GM12873 (cell line): ENCODE measurements at regions not wholly inside any gene's neighbourhood (a gene's known extent, or its start where the extent isn't known, plus 50 kb on each side); places are given as distances from the start of the nearest gene placed in this dataset.

Experiments used
- TF ChIP-seq, protein P1 (sequence below): IDR thresholded peaks from 2 replicates; pipeline ENCODE4 v1.5.1; 2012; ENCODE audit warnings: low read depth, mild to moderate bottlenecking, moderate library complexity, low read length, control low read depth; ENCODE audit not compliant: insufficient read depth; ENCODE audit errors: missing control alignments

DNA sequence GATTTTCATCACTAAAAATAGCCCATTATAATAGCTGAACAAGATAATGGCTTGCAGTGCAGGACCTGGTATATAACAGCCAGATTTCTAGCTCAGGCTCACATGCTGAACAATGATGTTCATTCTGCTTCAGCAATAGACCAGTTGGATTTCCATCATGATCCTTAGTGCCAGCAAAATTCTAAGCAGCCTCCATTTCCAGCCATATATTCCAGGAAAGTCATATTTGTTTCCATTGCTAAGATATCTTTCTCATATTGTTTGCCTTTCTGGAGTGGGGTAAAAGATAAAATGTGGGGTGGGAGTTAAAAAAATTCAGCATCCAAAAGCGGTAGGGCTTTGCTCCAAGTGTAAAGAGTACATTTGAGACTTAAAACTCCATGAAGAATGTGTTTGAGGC is 2344.1 kb downstream of the PCDH7 start:
- TF ChIP-seq, protein P1, sequence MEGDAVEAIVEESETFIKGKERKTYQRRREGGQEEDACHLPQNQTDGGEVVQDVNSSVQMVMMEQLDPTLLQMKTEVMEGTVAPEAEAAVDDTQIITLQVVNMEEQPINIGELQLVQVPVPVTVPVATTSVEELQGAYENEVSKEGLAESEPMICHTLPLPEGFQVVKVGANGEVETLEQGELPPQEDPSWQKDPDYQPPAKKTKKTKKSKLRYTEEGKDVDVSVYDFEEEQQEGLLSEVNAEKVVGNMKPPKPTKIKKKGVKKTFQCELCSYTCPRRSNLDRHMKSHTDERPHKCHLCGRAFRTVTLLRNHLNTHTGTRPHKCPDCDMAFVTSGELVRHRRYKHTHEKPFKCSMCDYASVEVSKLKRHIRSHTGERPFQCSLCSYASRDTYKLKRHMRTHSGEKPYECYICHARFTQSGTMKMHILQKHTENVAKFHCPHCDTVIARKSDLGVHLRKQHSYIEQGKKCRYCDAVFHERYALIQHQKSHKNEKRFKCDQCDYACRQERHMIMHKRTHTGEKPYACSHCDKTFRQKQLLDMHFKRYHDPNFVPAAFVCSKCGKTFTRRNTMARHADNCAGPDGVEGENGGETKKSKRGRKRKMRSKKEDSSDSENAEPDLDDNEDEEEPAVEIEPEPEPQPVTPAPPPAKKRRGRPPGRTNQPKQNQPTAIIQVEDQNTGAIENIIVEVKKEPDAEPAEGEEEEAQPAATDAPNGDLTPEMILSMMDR: no peak

DNA sequence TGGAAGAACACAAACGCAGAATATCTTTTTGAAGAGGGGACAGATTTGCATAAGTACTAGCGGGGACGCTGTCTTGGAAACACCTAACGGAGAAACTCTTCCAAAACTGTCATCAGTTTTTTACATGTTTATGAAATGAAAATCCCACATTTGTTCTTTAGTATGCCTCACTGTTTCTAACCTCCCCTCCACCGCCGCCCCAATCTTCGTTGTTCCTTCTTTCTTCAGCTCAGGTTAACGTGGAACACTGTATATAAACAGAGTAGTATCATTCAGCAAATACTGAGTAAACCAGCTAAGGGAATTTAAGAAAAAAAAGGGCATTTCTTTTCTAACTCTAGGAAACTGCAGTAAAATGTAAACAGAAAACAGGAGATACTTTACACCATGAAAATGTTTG is 2345.6 kb downstream of the PCDH7 start:
- TF ChIP-seq, protein P1: no peak

DNA sequence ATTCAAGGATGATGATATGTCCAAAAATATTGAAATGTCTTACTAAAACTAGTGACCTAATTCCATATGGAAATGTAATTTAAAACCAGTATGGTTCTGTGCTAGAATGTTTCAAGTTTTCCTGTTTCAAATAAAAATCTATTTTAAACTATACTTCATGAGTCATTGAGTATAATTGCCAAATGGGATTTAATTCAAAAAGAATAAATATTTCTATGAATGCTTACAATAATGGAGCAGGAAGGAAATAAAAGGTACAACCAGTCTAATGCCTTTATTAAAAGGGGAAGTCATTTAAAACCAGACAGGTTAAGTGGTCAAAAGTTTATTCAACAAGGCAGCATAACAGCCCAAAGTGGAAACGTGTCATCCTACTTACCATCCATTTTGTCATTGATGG is 2347.1 kb downstream of the PCDH7 start:
- TF ChIP-seq, protein P1: no peak

DNA sequence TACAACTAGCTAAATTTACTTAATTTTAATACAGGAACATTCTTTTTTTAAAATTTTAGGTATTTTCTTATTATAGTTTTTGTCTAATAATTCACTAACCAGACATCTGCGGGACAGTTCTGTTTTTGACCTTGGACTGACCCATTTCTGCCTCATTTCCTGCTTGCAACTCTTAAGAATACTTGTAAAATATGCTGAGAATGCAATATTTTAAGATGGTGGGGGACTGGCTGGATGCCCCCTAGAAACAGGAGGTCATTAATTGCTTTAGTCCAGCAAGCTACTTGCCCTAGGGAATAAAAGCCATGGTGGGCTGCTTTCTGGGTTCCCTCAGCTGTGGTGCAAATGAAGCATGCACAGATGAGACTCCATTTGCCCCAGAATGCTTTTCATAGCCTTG is 2348.4 kb downstream of the PCDH7 start:
- TF ChIP-seq, protein P1: no peak

DNA sequence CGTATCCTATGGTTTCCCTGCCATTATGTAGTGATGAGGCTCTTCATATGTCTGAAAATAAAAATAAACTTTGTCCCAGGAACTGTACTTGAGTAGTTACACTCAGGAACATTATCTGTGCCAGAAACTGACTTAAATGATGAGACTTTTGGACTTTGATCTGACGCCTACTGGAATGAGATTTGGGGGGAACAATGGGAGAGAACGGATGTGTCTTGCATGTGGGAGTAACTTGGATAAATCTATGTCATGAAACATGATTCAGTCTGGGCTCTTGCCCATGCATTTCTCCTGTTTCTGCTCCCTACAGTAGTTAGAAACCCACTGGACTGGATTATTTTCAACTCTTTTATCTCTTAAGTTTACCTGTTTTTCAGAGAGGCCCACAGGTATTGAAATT is 2351.4 kb downstream of the PCDH7 start:
- TF ChIP-seq, protein P1: no peak

DNA sequence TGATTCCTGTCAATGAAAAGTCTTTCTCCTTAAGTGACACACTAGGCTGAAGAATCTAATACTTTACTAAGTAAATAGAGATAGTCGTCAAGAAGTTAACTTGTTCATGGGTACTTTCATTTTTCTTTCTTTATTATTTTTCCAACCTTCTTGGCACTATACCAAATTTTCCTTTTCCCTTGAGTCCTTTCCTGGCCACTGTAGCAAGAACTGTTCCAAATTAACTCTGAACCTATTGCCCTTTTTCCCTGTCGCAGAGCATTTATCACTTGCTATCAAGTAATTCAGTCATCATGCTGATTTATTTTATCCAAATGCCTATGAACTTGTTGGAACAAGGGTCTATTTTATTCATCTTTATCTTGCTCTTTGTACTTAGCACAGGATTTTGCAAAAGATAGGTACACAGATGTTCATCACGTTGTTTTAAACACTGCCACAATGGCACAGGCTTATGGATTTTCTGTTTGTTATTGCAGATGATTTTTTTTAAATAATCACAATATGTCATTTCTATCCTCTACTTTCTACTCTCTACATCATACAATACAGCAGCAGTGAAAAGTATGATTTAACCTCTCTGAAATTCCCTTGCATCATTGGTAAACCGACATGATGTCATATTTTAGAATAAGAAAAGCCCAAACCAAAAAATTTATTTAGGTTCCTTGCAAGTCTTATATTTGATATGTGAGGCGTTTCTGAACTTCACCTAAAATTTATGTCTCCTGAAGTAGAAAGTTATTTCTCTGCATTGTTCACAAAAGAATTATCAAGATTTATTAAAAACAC is 2352.3 kb downstream of the PCDH7 start:
- TF ChIP-seq, protein P1: no peak

DNA sequence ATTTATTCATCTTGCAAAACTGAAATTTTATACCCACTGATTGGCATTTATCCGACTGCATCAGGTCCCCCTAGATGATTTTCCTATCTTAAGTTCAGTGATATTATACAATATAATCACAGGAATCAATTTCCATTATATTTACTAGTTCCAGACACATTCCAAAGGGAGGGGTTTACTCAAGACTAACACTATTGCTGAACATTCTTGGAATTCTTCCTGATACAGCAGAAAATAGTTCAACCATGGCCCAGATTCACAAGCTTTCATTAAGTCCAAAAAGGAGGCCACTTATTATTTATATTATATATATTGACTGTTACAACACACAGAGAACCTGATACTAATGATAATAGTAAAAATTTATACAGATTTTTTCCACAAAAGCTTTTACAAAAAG is 2353.6 kb downstream of the PCDH7 start:
- TF ChIP-seq, protein P1: no peak
